GM12878 (cell line): ENCODE measurements at regions not wholly inside any gene's neighbourhood (a gene's known extent, or its start where the extent isn't known, plus 50 kb on each side); places are given as distances from the start of the nearest gene placed in this dataset.
A peak's percentile ranks its signal among the peaks of the same experiment; 100 is the strongest.

Experiments
- ASH2L ChIP-seq: fragments of 300-600, 200-600 bp; sonication (generic); IDR thresholded peaks from 2 replicates; pipeline ENCODE4 v1.6.1; 2017; ENCODE audit warnings: low read depth, mild to moderate bottlenecking, borderline replicate concordance
- ATF7 ChIP-seq: fragments of 450-650 bp; IDR thresholded peaks from 2 replicates; pipeline ENCODE4 v1.6.1; 2016; ENCODE audit warnings: low read depth, mild to moderate bottlenecking
- BMI1 ChIP-seq: fragments of 450-650 bp; IDR thresholded peaks from 2 replicates; pipeline ENCODE4 v1.6.1; 2016; ENCODE audit warnings: mild to moderate bottlenecking, moderate library complexity, borderline replicate concordance
- CHD1 ChIP-seq: IDR thresholded peaks from 2 replicates; pipeline ENCODE4 v1.6.1; 2012; ENCODE audit warnings: low read depth, low read length, improper control_type of control experiment
- EED ChIP-seq: sonication (generic); IDR thresholded peaks from 2 replicates; pipeline ENCODE4 v1.6.1; 2016; ENCODE audit warnings: antibody characterized with exemption, low read depth
- EZH2 ChIP-seq: IDR thresholded peaks from 2 replicates; pipeline ENCODE4 v1.6.1; 2012; ENCODE audit warnings: low read depth, mild to moderate bottlenecking, control low read depth, inconsistent platforms, low read length, borderline replicate concordance; ENCODE audit not compliant: control insufficient read depth
- JUNB ChIP-seq: IDR thresholded peaks from 2 replicates; pipeline ENCODE4 v1.6.1; 2016; ENCODE audit warnings: antibody characterized with exemption, mild to moderate bottlenecking
- MXI1 ChIP-seq: fragments of 150-350 bp; IDR thresholded peaks from 2 replicates; pipeline ENCODE4 v1.6.1; 2011; ENCODE audit warnings: low read depth, mild to moderate bottlenecking, inconsistent platforms, low read length, improper control_type of control experiment
- NBN ChIP-seq: fragments of 450-650 bp; IDR thresholded peaks from 2 replicates; pipeline ENCODE4 v1.6.1; 2016
- NFIC ChIP-seq: IDR thresholded peaks from 2 replicates; pipeline ENCODE4 v1.6.1; 2012; ENCODE audit warnings: low read depth, mild to moderate bottlenecking, inconsistent platforms, low read length, moderate library complexity
- NFYA ChIP-seq: IDR thresholded peaks from 2 replicates; pipeline ENCODE4 v1.6.1; 2011; ENCODE audit warnings: low read depth, mild to moderate bottlenecking, low read length, improper control_type of control experiment, borderline replicate concordance
- NR2C1 ChIP-seq: fragments of 450-650 bp; IDR thresholded peaks from 2 replicates; pipeline ENCODE4 v1.6.1; 2017; ENCODE audit warnings: antibody characterized with exemption, mild to moderate bottlenecking, moderate library complexity
- POLR2AphosphoS5 ChIP-seq: IDR thresholded peaks from 2 replicates; pipeline ENCODE4 v1.6.1; 2011; ENCODE audit warnings: mild to moderate bottlenecking, low read length, inconsistent platforms
- RAD51 ChIP-seq: fragments of 450-650 bp; IDR thresholded peaks from 2 replicates; pipeline ENCODE4 v1.6.1; 2016; ENCODE audit warnings: moderate library complexity, mild to moderate bottlenecking, inconsistent platforms
- RBBP5 ChIP-seq: fragments of 200-600 bp; sonication (generic); conservative IDR thresholded peaks from 2 replicates; pipeline ENCODE4 v1.6.1; 2016
- SMAD1 ChIP-seq: fragments of 450-650 bp; IDR thresholded peaks from 2 replicates; pipeline ENCODE4 v1.6.1; 2018; ENCODE audit warnings: mild to moderate bottlenecking, low read depth; ENCODE audit not compliant: partially characterized antibody
- SP1 ChIP-seq: IDR thresholded peaks from one replicate; pipeline ENCODE4 v1.6.1; 2011; ENCODE audit warnings: low read depth, low read length
- STAT3 ChIP-seq: IDR thresholded peaks from 2 replicates; pipeline ENCODE4 v1.6.1; 2011; ENCODE audit warnings: low read depth, low read length, improper control_type of control experiment
- SUPT20H ChIP-seq: IDR thresholded peaks from 2 replicates; pipeline ENCODE4 v1.6.1; 2011; ENCODE audit warnings: low read depth, mild to moderate bottlenecking, low read length, moderate library complexity, borderline replicate concordance; ENCODE audit not compliant: control insufficient read depth
- TAF1 ChIP-seq: IDR thresholded peaks from 2 replicates; pipeline ENCODE4 v1.6.1; 2011; ENCODE audit warnings: mild to moderate bottlenecking, low read depth, low read length, borderline replicate concordance
- YBX1 ChIP-seq: fragments of 450-650 bp; IDR thresholded peaks from 2 replicates; pipeline ENCODE4 v1.6.1; 2016; ENCODE audit warnings: antibody characterized with exemption
- ZBED1 ChIP-seq: IDR thresholded peaks from 2 replicates; pipeline ENCODE4 v1.6.1; 2016; ENCODE audit warnings: borderline replicate concordance
- TF ChIP-seq, protein P1 (sequence below): IDR thresholded peaks from 2 replicates; pipeline ENCODE4 v1.6.1; 2011; ENCODE audit warnings: low read depth, low read length, improper control_type of control experiment, borderline replicate concordance
- TF ChIP-seq, protein P2 (sequence below): fragments of 450-650 bp; IDR thresholded peaks from 2 replicates; pipeline ENCODE4 v1.6.1; 2016; ENCODE audit warnings: mild to moderate bottlenecking, moderate library complexity, borderline replicate concordance
- TF ChIP-seq, protein P3 (sequence below): fragments of 150-350 bp; IDR thresholded peaks from 2 replicates; pipeline ENCODE4 v1.6.1; 2016; ENCODE audit warnings: low read depth, low read length

DNA sequence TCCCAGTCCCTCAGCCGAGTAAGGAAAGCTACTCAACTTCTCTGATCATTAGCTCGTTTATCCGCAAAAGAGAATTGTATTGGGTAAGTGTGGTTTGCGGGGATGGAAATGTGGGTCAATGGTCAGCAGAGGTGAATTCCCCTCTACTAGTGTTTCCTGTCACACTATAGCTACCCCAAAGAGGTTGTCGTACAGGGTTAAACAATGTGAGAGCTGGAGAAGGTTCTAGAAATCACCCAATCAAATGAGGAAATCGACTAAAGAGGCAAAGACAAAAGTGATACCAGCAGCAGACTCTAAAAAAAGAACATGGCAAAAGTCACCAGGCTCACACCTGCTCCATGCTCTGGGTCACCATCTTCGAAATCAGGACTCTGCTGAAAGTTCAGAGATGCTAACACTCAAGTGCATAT lies 144.7 kb upstream of the ITGA4 start (continued):
- TF ChIP-seq NFYA: no peak
- 0 out of 2 replicates have a peak, but pooled peaks have one; percentile 80 for TF ChIP-seq STAT3
- peak; percentile 24 for TF ChIP-seq SMAD1
- peak; percentile 42; the same call in 1 of the 2 replicates for TF ChIP-seq BMI1
- TF ChIP-seq ZBED1: peak; percentile 91; the same call in 1 of the 2 replicates
- TF ChIP-seq, protein P1, sequence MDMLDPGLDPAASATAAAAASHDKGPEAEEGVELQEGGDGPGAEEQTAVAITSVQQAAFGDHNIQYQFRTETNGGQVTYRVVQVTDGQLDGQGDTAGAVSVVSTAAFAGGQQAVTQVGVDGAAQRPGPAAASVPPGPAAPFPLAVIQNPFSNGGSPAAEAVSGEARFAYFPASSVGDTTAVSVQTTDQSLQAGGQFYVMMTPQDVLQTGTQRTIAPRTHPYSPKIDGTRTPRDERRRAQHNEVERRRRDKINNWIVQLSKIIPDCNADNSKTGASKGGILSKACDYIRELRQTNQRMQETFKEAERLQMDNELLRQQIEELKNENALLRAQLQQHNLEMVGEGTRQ: no peak
- TF ChIP-seq NR2C1: no peak
- peak; percentile 73 for TF ChIP-seq POLR2AphosphoS5
- TF ChIP-seq NFIC: peak; percentile 98
- TF ChIP-seq CHD1: no peak
- TF ChIP-seq, protein P2, sequence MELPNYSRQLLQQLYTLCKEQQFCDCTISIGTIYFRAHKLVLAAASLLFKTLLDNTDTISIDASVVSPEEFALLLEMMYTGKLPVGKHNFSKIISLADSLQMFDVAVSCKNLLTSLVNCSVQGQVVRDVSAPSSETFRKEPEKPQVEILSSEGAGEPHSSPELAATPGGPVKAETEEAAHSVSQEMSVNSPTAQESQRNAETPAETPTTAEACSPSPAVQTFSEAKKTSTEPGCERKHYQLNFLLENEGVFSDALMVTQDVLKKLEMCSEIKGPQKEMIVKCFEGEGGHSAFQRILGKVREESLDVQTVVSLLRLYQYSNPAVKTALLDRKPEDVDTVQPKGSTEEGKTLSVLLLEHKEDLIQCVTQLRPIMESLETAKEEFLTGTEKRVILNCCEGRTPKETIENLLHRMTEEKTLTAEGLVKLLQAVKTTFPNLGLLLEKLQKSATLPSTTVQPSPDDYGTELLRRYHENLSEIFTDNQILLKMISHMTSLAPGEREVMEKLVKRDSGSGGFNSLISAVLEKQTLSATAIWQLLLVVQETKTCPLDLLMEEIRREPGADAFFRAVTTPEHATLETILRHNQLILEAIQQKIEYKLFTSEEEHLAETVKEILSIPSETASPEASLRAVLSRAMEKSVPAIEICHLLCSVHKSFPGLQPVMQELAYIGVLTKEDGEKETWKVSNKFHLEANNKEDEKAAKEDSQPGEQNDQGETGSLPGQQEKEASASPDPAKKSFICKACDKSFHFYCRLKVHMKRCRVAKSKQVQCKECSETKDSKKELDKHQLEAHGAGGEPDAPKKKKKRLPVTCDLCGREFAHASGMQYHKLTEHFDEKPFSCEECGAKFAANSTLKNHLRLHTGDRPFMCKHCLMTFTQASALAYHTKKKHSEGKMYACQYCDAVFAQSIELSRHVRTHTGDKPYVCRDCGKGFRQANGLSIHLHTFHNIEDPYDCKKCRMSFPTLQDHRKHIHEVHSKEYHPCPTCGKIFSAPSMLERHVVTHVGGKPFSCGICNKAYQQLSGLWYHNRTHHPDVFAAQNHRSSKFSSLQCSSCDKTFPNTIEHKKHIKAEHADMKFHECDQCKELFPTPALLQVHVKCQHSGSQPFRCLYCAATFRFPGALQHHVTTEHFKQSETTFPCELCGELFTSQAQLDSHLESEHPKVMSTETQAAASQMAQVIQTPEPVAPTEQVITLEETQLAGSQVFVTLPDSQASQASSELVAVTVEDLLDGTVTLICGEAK: no peak
- TF ChIP-seq MXI1: peak; percentile 74; the same call in 1 of the 2 replicates
- TF ChIP-seq, protein P3, sequence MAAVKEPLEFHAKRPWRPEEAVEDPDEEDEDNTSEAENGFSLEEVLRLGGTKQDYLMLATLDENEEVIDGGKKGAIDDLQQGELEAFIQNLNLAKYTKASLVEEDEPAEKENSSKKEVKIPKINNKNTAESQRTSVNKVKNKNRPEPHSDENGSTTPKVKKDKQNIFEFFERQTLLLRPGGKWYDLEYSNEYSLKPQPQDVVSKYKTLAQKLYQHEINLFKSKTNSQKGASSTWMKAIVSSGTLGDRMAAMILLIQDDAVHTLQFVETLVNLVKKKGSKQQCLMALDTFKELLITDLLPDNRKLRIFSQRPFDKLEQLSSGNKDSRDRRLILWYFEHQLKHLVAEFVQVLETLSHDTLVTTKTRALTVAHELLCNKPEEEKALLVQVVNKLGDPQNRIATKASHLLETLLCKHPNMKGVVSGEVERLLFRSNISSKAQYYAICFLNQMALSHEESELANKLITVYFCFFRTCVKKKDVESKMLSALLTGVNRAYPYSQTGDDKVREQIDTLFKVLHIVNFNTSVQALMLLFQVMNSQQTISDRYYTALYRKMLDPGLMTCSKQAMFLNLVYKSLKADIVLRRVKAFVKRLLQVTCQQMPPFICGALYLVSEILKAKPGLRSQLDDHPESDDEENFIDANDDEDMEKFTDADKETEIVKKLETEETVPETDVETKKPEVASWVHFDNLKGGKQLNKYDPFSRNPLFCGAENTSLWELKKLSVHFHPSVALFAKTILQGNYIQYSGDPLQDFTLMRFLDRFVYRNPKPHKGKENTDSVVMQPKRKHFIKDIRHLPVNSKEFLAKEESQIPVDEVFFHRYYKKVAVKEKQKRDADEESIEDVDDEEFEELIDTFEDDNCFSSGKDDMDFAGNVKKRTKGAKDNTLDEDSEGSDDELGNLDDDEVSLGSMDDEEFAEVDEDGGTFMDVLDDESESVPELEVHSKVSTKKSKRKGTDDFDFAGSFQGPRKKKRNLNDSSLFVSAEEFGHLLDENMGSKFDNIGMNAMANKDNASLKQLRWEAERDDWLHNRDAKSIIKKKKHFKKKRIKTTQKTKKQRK: no peak
- TF ChIP-seq YBX1: no peak
- peak; percentile 91 for TF ChIP-seq EED
- TF ChIP-seq ASH2L: 0 out of 2 replicates have a peak, but pooled peaks have one; percentile 29
- TF ChIP-seq EZH2: 0 out of 2 replicates have a peak, but pooled peaks have one; percentile 82
- peak; percentile 79; the same call in 1 of the 2 replicates for TF ChIP-seq NBN
- no peak for TF ChIP-seq SUPT20H
- 0 out of 2 replicates have a peak, but pooled peaks have one; percentile 41 for TF ChIP-seq RAD51
- no peak for TF ChIP-seq RBBP5
- TF ChIP-seq TAF1: peak; percentile 56; the same call in 1 of the 2 replicates
- peak; percentile 75 for TF ChIP-seq ATF7
- TF ChIP-seq SP1: peak; percentile 64
- TF ChIP-seq JUNB: peak; percentile 46; the same call in 1 of the 2 replicates
